ENCODE measurements at regions not wholly inside any gene's neighbourhood (a gene's known extent, or its start where the extent isn't known, plus 50 kb on each side); places are given as distances from the start of the nearest gene placed in this dataset.

- TF ChIP-seq CTCF (IDR thresholded peaks at IDR 0.05; ENCODE audit: poor library complexity) (no peak), EZH2phosphoT487 (IDR thresholded peaks at IDR 0.05; ENCODE audit: low read depth, severe bottlenecking, unreplicated experiment) (no peak), EZH2 (IDR thresholded peaks at IDR 0.05; ENCODE audit: borderline replicate concordance) (no peak)
Measured at GRCh38 chr13:103145442-103145841, 79.2 kb upstream of the SLC10A2 start.

All from hepatocyte (in vitro differentiated cells).